Stimulated activated CD4-positive, alpha-beta T cell treated with anti-CD3 and anti-CD28 coated beads, Interleukin-15, amount 100 ng/mL, for 1 hour (primary cell): ENCODE measurements at regions not wholly inside any gene's neighbourhood (a gene's known extent, or its start where the extent isn't known, plus 50 kb on each side); places are given as distances from the start of the nearest gene placed in this dataset.
A peak's percentile ranks its signal among the peaks of the same experiment; 100 is the strongest.

Source experiments
- DNase-seq, 2 donors: peaks; one replicate each; pipeline ENCODE4 v3.0.0-alpha.2; 2020; ENCODE audit warnings: low read depth in 1 of 2, low spot score in 1 of 2

GRCh38 chr17:55829995-55830612 lies 79.3 kb downstream of the PCTP start:
- DNase-seq = no peak

- no peak for DNase-seq
Observed at GRCh38 chr17:55830699-55831471, 80.0 kb downstream of the PCTP start.

GRCh38 chr17:55833306-55833705 lies 82.5 kb downstream of the PCTP start:
- DNase-seq = no peak

- DNase-seq = no peak
Observed at GRCh38 chr17:55842405-55843158, 91.7 kb downstream of the PCTP start.

- no peak for DNase-seq
Observed at GRCh38 chr17:55843785-55844184, 92.9 kb downstream of the PCTP start.

- peak in 1 of 2 donors; percentile 2 for DNase-seq
Observed at GRCh38 chr17:55845385-55845784, 94.5 kb downstream of the PCTP start.

- DNase-seq = no peak
Observed at GRCh38 chr17:55846745-55847144, 95.9 kb downstream of the PCTP start.

GRCh38 chr17:55852734-55853133 lies 101.9 kb downstream of the PCTP start:
- no peak for DNase-seq

GRCh38 chr17:55859301-55859795 lies 108.5 kb downstream of the PCTP start:
- no peak for DNase-seq

GRCh38 chr17:55865072-55865762 lies 114.4 kb downstream of the PCTP start:
- DNase-seq = no peak

GRCh38 chr17:55870044-55870443 lies 119.2 kb downstream of the PCTP start:
- DNase-seq = no peak

GRCh38 chr17:55872374-55872773 lies 121.5 kb downstream of the PCTP start:
- DNase-seq = no peak

GRCh38 chr17:55873017-55873758 lies 122.3 kb downstream of the PCTP start:
- DNase-seq = no peak

GRCh38 chr17:55883149-55883548 lies 132.3 kb downstream of the PCTP start:
- no peak for DNase-seq

- DNase-seq = no peak
Observed at GRCh38 chr17:55887531-55887930, 136.7 kb downstream of the PCTP start.

- no peak for DNase-seq
Observed at GRCh38 chr17:55889271-55889670, 138.4 kb downstream of the PCTP start.

GRCh38 chr17:55895112-55895759 lies 144.4 kb downstream of the PCTP start:
- DNase-seq = no peak

- no peak for DNase-seq
Observed at GRCh38 chr17:55897301-55897700, 146.4 kb downstream of the PCTP start.

- no peak for DNase-seq
Observed at GRCh38 chr17:55898195-55898594, 147.3 kb downstream of the PCTP start.

GRCh38 chr17:55900188-55900587 lies 149.3 kb downstream of the PCTP start:
- DNase-seq = no peak
